Right lung (tissue), 2 donors: ENCODE measurements at regions not wholly inside any gene's neighbourhood (a gene's known extent, or its start where the extent isn't known, plus 50 kb on each side); places are given as distances from the start of the nearest gene placed in this dataset.

Experiments used
- DNase-seq, 2 donors: peaks; one replicate each; pipeline ENCODE4 v3.0.0-alpha.2; 2013

GRCh38 chr17:62913991-62914570 is 52.0 kb upstream of the TANC2 start:
- no peak for DNase-seq

- no peak for DNase-seq
These were observed 53.7 kb upstream of the TANC2 start for GRCh38 chr17:62912363-62912762.

GRCh38 chr17:62911114-62911513 is 54.9 kb upstream of the TANC2 start:
- DNase-seq = no peak

GRCh38 chr17:62910277-62910676 is 55.8 kb upstream of the TANC2 start:
- no peak for DNase-seq

- no peak for DNase-seq
These were observed 58.1 kb upstream of the TANC2 start for GRCh38 chr17:62907961-62908360.

- DNase-seq = no peak
These were observed 59.2 kb upstream of the TANC2 start for GRCh38 chr17:62906881-62907280.

GRCh38 chr17:62905233-62905632 is 60.8 kb upstream of the TANC2 start:
- DNase-seq = no peak

- no peak for DNase-seq
These were observed 63.4 kb upstream of the TANC2 start for GRCh38 chr17:62902531-62903220.

- DNase-seq = no peak
These were observed 64.5 kb upstream of the TANC2 start for GRCh38 chr17:62901544-62901943.

- no peak for DNase-seq
These were observed 65.9 kb upstream of the TANC2 start for GRCh38 chr17:62900096-62900495.

GRCh38 chr17:62899361-62899760 is 66.7 kb upstream of the TANC2 start:
- DNase-seq = no peak

GRCh38 chr17:62898239-62898864 is 67.7 kb upstream of the TANC2 start:
- DNase-seq = no peak

- no peak for DNase-seq
These were observed 68.3 kb upstream of the TANC2 start for GRCh38 chr17:62897706-62898105.

GRCh38 chr17:62895320-62896301 is 70.4 kb upstream of the TANC2 start:
- no peak for DNase-seq

- no peak for DNase-seq
These were observed 73.1 kb upstream of the TANC2 start for GRCh38 chr17:62892870-62893338.

- no peak for DNase-seq
These were observed 73.9 kb upstream of the TANC2 start for GRCh38 chr17:62892061-62892675.

- no peak for DNase-seq
These were observed 74.4 kb upstream of the TANC2 start for GRCh38 chr17:62891659-62892058.

GRCh38 chr17:62888765-62889164 is 77.3 kb upstream of the TANC2 start:
- no peak for DNase-seq

GRCh38 chr17:62888148-62888547 is 77.9 kb upstream of the TANC2 start:
- DNase-seq = no peak

- DNase-seq = no peak
These were observed 78.6 kb upstream of the TANC2 start for GRCh38 chr17:62887437-62887836.

- no peak for DNase-seq
These were observed 76.7 kb upstream of the MARCHF10 start for GRCh38 chr17:62884781-62885180.

- DNase-seq = no peak
These were observed 74.8 kb upstream of the MARCHF10 start for GRCh38 chr17:62882878-62883277.
